ENCODE measurements at regions not wholly inside any gene's neighbourhood (a gene's known extent, or its start where the extent isn't known, plus 50 kb on each side); places are given as distances from the start of the nearest gene placed in this dataset.

GRCh38 chr1:96367791-96368190 lies 353.8 kb upstream of the PTBP2 start:
- no peak overlapping the region for H3K27ac Mint-ChIP-seq
- H3K4me3 Mint-ChIP-seq: no peak overlapping the region
- no peak for DNase-seq
- no peaks in the 10 kb centered on the region for H3K36me3 ChIP-seq (replicated peaks in 1 of 2; ENCODE audit: control insufficient read depth in 1 of 2, insufficient read depth in 2 of 2, low read length in 2 of 2)
- intact Hi-C loops (cut with micrococcal nuclease): no loop called here
- peaks cover 0 to 5% (median 0%) of the 10 kb centered on the region in 3 donors for H3K27me3 Mint-ChIP-seq (ENCODE audit: low read depth in 3 of 3)
- no peak overlapping the region for H3K4me2 ChIP-seq (replicated peaks; ENCODE audit: extremely low read depth, low read length, poor library complexity, severe bottlenecking)
- H3K36me3 Mint-ChIP-seq: no peaks in the 10 kb centered on the region
- WGBS (ENCODE audit: insufficient coverage): no CpG with 5 or more reads among the region's 2 CpGs
- H2AFZ ChIP-seq (ENCODE audit: insufficient read depth, low read depth, low read length, poor library complexity, severe bottlenecking): no peak overlapping the region
- peaks cover 11% of the 10 kb centered on the region for H3K4me1 Mint-ChIP-seq
- TF ChIP-seq CTCF (IDR thresholded peaks at IDR 0.05): no peak
- H3K79me2 ChIP-seq (ENCODE audit: insufficient read depth, low read length): no peaks in the 10 kb centered on the region
- H3K9me3 ChIP-seq (replicated peaks in 1 of 2; ENCODE audit: control insufficient read depth in 1 of 2, insufficient read depth in 1 of 2, low read length in 2 of 2): peaks cover 0 to 5% of the 10 kb centered on the region in 2 donors
- peaks cover 0 to 13% (median 5%) of the 10 kb centered on the region in 7 donors for H3K9me3 Mint-ChIP-seq
- H3K27me3 ChIP-seq (ENCODE audit: control insufficient read depth in 2 of 2, insufficient read depth in 2 of 2, low read length in 2 of 2): no peaks in the 10 kb centered on the region
- no peak overlapping the region for H3K9ac ChIP-seq (ENCODE audit: insufficient read depth, low read length, poor library complexity, severe bottlenecking)
- H3K27ac ChIP-seq (ENCODE audit: low read depth in 1 of 2, low read length in 2 of 2): no peak overlapping the region
- peaks cover 9% of the 10 kb centered on the region in 2 donors for H3K4me1 ChIP-seq (ENCODE audit: control insufficient read depth in 1 of 2, insufficient read depth in 2 of 2, low read length in 2 of 2)
- H3K4me3 ChIP-seq (replicated peaks in 1 of 3; ENCODE audit: low read depth in 2 of 3, low read length in 3 of 3): no peak overlapping the region
- no peaks in the 10 kb centered on the region for H4K20me1 ChIP-seq (ENCODE audit: insufficient read depth, low read length)

- H3K27ac Mint-ChIP-seq: no peak overlapping the region
- no peak overlapping the region for H3K4me2 ChIP-seq (replicated peaks; ENCODE audit: extremely low read depth, low read length, poor library complexity, severe bottlenecking)
Observed at GRCh38 chr1:96370757-96371156, 350.8 kb upstream of the PTBP2 start.

More at GRCh38 chr1:96370757-96371156, 350.8 kb upstream of the PTBP2 start:
- Histone ChIP-seq H2AFZ (ENCODE audit: insufficient read depth, low read depth, low read length, poor library complexity, severe bottlenecking) (no peak overlapping the region), H3K4me1 (ENCODE audit: control insufficient read depth in 1 of 2, insufficient read depth in 2 of 2, low read length in 2 of 2) (no peaks in the 10 kb centered on the region), H3K27me3 (ENCODE audit: control insufficient read depth in 2 of 2, insufficient read depth in 2 of 2, low read length in 2 of 2) (no peaks in the 10 kb centered on the region), H3K27ac (ENCODE audit: low read depth in 1 of 2, low read length in 2 of 2) (no peak overlapping the region), H4K20me1 (ENCODE audit: insufficient read depth, low read length) (no peaks in the 10 kb centered on the region), H3K79me2 (ENCODE audit: insufficient read depth, low read length) (no peaks in the 10 kb centered on the region), H3K36me3 (replicated peaks in 1 of 2; ENCODE audit: control insufficient read depth in 1 of 2, insufficient read depth in 2 of 2, low read length in 2 of 2) (no peaks in the 10 kb centered on the region), H3K9ac (ENCODE audit: insufficient read depth, low read length, poor library complexity, severe bottlenecking) (no peak overlapping the region), H3K4me3 (replicated peaks in 1 of 3; ENCODE audit: low read depth in 2 of 3, low read length in 3 of 3) (no peak overlapping the region), H3K9me3 (replicated peaks in 1 of 2; ENCODE audit: control insufficient read depth in 1 of 2, insufficient read depth in 1 of 2, low read length in 2 of 2) (peaks cover 0 to 5% of the 10 kb centered on the region in 2 donors)
- DNase-seq: no peak
- Mint-ChIP-seq H3K27me3 (ENCODE audit: low read depth in 3 of 3) (peaks cover 0 to 5% (median 0%) of the 10 kb centered on the region in 3 donors), H3K4me3 (no peak overlapping the region), H3K4me1 (no peaks in the 10 kb centered on the region), H3K9me3 (peaks cover 0 to 13% (median 5%) of the 10 kb centered on the region in 7 donors), H3K36me3 (no peaks in the 10 kb centered on the region)
- intact Hi-C loops (cut with micrococcal nuclease): no loop called here
- WGBS (ENCODE audit: insufficient coverage): 20% methylated on average over 1 of the region's 5 CpGs
- no peak for TF ChIP-seq CTCF (IDR thresholded peaks at IDR 0.05)

Data from CD14-positive monocyte (primary cell).